ENCODE measurements at regions not wholly inside any gene's neighbourhood (a gene's known extent, or its start where the extent isn't known, plus 50 kb on each side); places are given as distances from the start of the nearest gene placed in this dataset.

DNA sequence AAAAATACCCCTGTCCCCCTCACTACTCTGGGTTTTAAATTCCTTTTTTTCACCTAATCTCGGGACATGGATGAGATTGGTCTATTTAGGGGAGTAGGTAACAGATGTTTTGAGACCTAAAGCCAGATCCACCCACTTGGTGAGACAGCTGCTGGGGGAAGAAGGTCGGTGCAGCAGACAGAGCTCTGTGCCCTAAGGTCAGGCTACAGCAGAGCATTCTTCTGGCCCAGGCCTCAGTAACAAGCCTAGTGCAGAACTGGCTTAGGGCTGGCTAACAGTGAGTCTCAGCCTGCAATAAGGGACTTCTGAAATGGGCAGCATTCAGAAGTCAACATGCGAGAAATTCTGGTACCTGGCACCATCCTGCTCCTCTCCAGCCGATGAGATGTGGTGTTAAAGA, 444.9 kb upstream of the KIRREL3 start:
- TF ChIP-seq CTCF (IDR thresholded peaks at IDR 0.05; ENCODE audit: extremely low read depth in 1 of 2, insufficient read depth in 1 of 2, low read depth in 1 of 2, low read length in 2 of 2), result no peak
- TF ChIP-seq POLR2A (IDR thresholded peaks at IDR 0.05; ENCODE audit: low read depth, low read length), result no peak

All from endothelial cell of umbilical vein (primary cell).